HG03442 (cell line): ENCODE measurements at regions not wholly inside any gene's neighbourhood (a gene's known extent, or its start where the extent isn't known, plus 50 kb on each side); places are given as distances from the start of the nearest gene placed in this dataset.

Experiments used
- ATAC-seq: cut with Tn5 transposase; IDR thresholded peaks from one replicate; pipeline ENCODE4 v1.9.1; 2021; ENCODE audit warnings: mild to moderate bottlenecking, moderate library complexity; ENCODE audit not compliant: unreplicated experiment

DNA sequence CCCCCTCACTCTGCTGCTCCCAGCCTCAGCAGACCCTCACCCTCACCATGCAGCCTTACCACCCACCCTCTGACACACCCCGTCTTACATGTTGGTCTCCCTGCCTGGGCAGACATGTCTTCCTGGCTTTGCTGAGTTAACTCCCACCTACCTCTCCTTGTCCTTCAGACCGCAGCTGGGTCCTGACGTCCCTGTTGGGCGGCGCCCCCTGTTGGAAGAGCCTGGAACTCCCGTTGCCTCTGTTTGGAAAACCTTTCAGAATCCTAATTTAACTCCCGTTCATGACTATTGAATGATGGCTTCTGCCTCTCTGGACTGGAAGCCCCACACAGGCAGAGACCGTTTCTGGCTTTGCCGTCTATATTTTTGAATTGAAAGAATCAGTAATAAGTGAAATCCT, 245.1 kb downstream of the MYLK4 start:
- ATAC-seq: no peak

DNA sequence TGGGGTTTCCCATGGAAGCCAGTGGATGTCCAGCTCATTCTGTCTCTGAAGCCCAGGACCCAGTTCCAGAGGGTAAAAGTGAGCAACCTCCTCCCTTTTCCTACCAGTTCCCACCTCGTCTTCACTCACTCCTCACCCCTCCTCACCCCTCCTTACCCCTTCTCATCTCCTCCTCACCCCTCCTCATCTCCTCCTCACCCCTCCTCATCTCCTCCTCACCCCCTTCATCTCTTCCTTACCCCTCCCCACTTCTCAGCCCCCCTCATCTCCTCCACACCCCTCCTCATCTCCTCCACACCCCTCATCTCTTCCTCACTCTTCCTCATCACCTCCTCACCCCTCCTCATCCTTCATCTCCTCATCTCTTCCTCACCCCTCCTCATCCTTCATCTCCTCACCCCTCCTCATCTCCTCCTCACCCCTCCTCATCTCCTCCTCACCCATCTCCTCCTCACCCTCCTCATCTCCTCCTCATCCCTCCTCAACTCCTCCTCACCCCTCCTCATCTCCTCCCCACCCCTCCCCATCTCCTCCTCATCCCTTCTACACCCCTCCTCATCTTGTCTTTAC, 246.1 kb downstream of the MYLK4 start:
- no peak for ATAC-seq

- no peak for ATAC-seq
Observed at GRCh38 chr6:2503816-2504494, 246.8 kb downstream of the MYLK4 start.

- no peak for ATAC-seq
Observed at GRCh38 chr6:2502998-2503674, 247.6 kb downstream of the MYLK4 start.

DNA sequence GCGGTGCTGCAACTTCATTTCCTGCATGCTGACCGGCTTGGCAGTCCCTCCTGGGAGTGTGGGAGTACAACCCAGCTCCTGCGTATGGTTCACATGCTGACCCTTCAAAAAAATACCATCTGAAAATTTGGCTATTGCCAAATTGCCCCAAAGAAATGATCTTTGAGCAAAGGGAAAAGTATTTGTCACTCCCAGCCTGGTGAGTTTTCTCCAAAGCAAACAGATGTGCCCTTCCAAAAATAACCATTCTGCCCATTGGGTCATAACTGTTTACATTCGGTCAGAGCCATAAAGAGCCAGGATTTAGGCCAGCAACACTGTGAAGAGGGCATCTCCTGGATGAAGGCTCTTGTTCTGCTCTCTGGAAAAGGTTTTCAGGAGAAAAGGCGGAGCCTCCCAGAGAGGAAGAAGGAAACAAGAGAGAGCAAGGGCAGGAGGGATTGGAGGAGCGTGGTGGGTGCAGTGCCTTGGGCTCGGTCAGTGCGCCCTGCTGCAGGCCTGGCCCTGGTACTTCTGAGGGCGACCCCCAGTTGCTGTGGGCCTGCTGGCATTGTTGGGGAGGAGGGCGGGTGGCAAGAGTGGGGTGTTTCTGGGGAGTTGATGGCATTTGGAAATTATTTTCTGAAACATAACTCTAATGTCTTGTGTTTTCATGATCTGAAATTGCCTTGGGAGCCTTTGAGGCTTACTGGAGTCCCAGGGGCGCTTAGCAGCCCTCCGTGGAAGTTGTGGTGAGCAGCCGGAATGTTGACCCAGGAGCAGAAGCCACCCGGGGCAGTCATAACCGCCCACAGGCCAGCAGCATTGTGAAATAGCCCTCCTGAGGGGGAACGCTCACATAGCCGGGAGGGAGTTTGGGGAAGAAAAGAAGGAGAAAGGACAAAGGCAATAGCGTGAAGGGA, 248.4 kb downstream of the MYLK4 start:
- ATAC-seq: no peak

GRCh38 chr6:2497922-2498623, 252.6 kb downstream of the MYLK4 start:
- no peak for ATAC-seq

DNA sequence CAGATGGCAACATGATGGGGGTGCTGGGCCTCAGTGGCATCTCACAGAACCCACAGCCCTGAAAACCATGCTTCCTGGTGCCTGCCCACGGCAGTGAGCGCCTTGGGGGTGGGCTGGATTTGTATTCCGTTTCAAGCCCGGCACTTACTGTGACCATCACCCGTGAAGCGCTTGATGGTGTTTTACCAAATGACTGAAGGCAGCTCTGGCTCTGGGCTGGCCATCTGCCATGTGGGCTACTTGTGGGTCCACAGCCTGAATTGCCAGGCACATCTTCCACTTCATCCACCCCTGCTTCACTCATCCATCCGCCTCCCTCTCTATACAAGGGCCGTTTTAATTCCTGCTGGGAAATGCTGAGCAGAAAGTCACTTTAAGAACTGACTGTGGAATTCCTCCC, 250.9 kb upstream of the GMDS start:
- ATAC-seq: no peak

DNA sequence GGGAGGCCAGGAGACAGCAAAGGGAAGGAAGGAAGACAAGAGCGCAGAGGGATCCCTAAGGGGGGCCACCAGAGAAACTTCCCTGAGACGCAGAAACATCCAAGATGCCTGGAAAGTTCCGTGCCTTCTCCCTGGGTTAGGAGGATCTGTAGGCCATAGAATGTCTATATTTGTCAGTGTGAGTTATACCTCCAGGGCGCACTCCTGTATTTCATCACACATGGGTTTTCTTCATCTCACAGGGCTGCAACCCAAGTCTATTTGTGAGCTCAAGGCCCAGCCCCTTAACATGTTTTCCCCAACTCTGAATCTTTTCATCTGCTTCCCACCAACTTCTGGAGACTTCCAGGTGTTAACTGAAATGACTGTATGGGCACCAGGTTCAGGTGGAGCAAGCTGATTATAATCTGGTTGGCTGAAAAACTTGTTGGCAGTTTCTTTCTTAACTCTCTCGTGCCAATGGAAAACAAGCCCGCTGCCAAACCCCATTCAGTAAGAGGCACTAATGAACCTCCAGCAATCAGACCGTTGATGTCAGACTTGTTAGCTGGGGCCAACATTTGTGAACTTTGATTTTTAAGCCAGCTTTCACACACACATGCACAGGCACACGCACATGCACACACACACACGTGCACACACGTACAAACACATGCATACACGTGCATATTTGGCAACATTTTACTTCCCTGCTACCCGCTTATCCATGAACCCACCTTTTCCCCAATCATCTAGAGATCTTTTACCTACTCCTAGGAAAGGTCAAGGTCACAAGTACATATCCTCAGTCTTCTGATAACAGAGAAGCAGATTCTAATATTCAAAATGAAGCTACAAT, 247.5 kb upstream of the GMDS start:
- ATAC-seq: no peak

DNA sequence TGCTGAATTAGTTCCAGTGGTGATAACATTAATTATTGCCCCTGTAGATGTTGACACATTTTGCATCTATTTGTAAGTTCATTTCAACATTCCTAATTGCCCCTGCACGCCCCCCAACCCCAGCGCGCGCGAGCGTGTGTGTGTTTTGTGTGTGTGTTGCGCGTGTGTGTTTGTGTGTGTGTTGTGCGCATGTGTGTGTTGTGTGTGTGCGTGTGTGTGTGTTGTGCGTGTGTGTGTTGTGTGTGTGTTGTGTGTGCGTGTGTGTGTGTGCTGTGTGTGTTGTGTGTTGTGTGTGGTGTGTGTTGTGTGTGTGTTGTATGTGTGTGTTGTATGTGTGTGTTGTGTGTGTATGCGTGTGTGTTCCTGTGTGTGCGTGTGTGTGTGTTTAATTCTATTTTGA, 245.7 kb upstream of the GMDS start:
- ATAC-seq: no peak

- ATAC-seq: no peak
Observed at GRCh38 chr6:2488578-2488977, 243.2 kb upstream of the GMDS start.

DNA sequence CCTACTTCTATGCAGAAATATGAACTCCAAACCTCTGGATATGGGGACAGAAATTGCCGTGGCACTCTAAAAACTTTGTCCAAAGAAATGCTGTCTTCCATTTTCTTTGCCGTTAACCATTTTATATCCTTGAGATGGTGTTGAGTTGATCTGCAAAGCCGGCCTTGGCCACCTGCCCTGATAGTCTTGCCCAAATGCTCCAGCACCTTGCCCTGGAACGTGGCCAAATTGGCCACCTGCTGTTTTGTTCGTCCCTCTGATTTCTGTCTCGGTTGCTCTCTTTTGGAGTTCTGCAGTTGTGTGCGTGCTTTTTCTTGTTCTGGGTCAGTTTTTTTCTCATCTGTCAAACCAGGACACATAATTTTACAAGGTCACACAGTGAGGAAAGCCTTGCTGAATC, 239.7 kb upstream of the GMDS start:
- no peak for ATAC-seq

DNA sequence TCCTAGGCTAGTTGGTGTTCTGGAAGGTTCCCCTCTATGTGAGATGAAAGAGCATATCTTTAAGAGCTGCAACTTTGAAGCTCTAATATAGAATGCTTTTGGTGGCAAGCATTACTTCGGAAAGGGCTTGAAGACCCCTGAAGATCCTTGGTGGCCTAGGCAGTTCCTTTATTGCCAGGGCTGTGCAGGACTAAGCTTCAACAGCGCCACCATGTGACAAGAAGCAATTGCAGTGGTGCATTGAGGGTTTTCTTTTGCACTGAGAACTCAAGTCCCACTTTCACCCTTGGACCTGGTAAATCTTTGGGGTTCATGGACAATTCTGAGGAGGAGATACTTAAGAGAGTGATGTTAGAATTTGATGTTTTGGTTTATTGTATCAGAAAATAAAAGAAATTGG, 237.4 kb upstream of the GMDS start:
- ATAC-seq: no peak

GRCh38 chr6:2481307-2481706, 235.9 kb upstream of the GMDS start:
- no peak for ATAC-seq

DNA sequence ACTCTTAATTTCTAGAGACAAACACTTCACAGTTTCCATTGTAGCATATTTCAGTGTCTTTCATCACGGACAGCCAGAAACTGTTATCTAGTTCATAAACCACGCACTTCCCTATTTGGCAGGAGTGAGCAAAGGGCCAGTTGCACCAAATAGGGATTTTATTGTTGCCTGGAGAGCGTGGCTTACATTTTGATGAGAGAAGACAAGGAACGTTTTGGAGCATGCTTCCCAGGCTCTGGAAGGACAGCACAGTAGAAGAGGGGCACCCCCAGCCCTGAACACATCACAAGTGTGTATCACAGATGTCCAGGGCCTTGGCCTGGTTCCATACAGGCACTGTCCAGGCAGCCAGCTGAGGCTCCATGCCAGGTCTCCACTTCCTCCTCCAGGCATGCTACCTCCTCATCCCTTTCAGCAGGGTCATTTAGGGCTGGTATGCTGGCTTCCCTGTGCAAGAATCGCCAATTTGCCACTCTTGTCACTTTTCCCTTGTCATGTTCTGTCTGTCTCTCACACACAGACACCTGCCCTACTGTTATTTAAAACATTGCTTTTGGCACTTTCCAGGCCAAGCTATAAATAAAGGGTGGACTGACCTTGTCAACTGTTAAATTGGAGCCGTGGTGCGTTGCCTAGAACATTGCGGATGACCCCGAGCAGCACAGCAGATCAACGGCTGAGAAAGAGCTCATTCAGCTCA, 235.0 kb upstream of the GMDS start:
- ATAC-seq: no peak

- no peak for ATAC-seq
Observed at GRCh38 chr6:2478200-2478599, 232.8 kb upstream of the GMDS start.

DNA sequence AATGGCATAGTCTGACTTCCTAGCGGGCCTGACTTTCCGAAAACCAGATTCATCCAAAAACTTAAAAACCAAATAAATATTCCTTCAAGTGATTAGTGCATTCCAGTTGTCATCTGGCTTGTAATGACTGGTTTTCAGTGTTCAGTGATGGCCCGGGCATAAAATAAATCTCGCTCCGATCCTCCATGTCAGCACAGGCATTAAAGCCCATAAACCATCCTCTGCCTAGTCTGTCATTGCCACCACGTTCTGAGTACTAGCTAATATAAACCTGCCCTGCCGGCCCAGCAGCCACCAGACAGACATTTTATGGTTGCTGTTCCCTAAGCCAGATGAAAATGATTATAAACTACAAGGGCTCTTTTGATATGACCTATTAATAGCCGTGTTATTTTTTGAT, 232.3 kb upstream of the GMDS start:
- ATAC-seq: no peak

DNA sequence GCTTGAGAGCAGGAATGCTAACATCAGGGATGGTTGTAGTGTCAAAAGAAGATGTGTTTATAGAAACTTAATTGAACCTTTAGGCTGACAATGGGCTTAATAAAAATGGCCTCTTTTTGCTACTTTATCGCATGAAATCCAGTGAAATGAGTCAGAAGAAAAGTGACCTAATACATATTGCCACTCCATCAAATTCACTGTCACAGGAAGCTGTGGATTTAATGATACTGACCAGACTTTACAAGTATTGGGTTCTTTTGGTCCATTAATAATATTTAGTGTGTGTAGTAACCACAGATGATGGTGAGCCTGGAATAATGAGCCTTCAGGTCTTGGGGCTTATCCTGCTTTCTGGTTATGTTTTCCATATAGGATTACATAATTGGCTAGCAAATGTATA, 231.8 kb upstream of the GMDS start:
- no peak for ATAC-seq

DNA sequence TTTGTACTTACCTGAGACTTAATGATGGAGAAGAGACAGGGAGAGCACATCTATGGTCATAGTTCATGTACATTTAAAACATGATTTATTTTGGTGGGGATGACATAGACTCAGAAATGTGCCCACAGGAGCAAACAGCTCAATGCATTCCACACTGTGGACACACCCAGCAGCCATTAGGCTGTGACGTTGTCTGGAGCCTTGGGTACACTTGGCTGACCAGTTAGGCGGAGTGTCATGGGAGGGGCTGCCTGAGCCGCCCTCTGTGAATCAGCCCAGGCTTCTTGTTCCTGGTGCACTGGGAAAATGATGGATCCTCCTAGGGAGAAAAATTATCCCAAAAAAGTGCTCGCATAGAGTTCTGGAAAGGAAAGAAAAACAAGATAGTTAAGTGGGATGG, 231.0 kb upstream of the GMDS start:
- ATAC-seq: no peak

DNA sequence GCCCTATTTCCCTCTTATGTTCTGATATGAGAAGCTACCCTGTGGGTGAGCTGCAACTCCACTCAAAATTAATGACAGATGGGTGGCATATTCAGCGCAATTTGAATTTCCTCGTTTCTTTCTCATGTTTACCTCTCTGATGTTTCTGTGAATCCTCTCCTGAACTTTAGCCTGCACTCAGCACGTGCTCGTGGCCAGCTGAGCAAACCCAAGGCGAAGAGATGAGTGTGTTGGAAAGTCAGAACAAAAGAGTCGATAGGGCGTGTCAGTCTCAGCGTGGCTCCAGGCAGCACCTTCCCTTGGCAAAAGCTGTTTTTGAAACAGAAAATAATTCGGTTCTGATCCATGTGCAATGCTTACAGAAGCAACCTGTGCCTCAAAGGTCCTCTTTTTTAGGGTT, 226.1 kb upstream of the GMDS start:
- no peak for ATAC-seq
